NB4 (cell line): ENCODE measurements at regions not wholly inside any gene's neighbourhood (a gene's known extent, or its start where the extent isn't known, plus 50 kb on each side); places are given as distances from the start of the nearest gene placed in this dataset.

Source experiments
- POLR2A ChIP-seq: IDR thresholded peaks from 2 replicates; pipeline ENCODE4 v1.6.1; 2011; ENCODE audit warnings: mild to moderate bottlenecking; ENCODE audit not compliant: insufficient read length; ENCODE audit errors: extremely low read depth
- TF ChIP-seq, protein P1 (sequence below): IDR thresholded peaks from one replicate; pipeline ENCODE4 v1.5.1; 2012; ENCODE audit warnings: low read depth, low read length
- TF ChIP-seq, protein P2 (sequence below): IDR thresholded peaks from 2 replicates; pipeline ENCODE4 v1.6.1; 2011; ENCODE audit warnings: low read depth, low read length

DNA sequence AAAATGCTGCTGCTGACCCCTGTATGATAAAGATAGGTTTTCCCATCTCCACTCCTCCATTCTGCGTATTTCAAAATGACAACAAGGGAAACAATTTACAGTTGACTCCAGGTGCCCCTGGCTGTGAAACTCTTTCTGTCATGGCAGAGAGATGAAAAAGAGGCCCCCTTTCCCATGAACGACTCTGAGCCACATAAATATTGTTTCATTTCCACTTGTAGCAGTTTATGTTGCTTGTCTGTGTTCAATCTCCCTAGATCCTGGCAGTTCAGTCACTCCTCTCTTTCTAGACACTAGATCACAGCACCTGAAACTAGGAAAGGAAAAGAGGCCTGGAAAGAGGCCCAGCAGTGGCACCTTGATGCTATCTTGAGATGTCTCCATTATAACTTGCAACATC lies 121.0 kb upstream of the ZNF521 start:
- TF ChIP-seq POLR2A, result no peak
- TF ChIP-seq, protein P1, sequence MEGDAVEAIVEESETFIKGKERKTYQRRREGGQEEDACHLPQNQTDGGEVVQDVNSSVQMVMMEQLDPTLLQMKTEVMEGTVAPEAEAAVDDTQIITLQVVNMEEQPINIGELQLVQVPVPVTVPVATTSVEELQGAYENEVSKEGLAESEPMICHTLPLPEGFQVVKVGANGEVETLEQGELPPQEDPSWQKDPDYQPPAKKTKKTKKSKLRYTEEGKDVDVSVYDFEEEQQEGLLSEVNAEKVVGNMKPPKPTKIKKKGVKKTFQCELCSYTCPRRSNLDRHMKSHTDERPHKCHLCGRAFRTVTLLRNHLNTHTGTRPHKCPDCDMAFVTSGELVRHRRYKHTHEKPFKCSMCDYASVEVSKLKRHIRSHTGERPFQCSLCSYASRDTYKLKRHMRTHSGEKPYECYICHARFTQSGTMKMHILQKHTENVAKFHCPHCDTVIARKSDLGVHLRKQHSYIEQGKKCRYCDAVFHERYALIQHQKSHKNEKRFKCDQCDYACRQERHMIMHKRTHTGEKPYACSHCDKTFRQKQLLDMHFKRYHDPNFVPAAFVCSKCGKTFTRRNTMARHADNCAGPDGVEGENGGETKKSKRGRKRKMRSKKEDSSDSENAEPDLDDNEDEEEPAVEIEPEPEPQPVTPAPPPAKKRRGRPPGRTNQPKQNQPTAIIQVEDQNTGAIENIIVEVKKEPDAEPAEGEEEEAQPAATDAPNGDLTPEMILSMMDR, result no peak
- TF ChIP-seq, protein P2, sequence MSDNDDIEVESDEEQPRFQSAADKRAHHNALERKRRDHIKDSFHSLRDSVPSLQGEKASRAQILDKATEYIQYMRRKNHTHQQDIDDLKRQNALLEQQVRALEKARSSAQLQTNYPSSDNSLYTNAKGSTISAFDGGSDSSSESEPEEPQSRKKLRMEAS, result no peak
